ENCODE measurements at regions not wholly inside any gene's neighbourhood (a gene's known extent, or its start where the extent isn't known, plus 50 kb on each side); places are given as distances from the start of the nearest gene placed in this dataset.
A peak's percentile ranks its signal among the peaks of the same experiment; 100 is the strongest.

DNA sequence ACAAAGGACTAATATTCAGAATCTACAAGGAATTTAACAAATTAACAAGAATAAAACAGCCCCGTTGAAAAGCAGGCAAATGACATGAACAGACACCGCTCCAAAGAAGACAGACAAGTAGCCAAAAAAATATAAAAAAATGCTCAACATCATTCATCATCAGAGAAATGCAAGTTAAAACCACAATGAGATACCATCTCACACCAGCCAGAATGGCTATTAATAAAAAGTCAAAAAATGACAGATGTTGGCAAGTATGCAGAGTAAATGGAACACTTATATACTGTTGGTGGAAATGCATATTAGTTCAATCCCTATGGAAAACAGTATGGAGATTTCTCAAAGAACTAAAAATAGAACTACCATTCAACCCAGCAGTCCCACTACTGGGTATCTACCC, 302.7 kb upstream of the RGMB start:
- TF ChIP-seq, protein P1, sequence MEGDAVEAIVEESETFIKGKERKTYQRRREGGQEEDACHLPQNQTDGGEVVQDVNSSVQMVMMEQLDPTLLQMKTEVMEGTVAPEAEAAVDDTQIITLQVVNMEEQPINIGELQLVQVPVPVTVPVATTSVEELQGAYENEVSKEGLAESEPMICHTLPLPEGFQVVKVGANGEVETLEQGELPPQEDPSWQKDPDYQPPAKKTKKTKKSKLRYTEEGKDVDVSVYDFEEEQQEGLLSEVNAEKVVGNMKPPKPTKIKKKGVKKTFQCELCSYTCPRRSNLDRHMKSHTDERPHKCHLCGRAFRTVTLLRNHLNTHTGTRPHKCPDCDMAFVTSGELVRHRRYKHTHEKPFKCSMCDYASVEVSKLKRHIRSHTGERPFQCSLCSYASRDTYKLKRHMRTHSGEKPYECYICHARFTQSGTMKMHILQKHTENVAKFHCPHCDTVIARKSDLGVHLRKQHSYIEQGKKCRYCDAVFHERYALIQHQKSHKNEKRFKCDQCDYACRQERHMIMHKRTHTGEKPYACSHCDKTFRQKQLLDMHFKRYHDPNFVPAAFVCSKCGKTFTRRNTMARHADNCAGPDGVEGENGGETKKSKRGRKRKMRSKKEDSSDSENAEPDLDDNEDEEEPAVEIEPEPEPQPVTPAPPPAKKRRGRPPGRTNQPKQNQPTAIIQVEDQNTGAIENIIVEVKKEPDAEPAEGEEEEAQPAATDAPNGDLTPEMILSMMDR (IDR thresholded peaks at IDR 0.05), result no peak
- H3K4me1 Mint-ChIP-seq (ENCODE audit: low read depth), result peaks cover 28% of the 10 kb centered on the region
- no peak overlapping the region for H3K4me3 Mint-ChIP-seq (ENCODE audit: unreplicated experiment)
- H3K9me3 Mint-ChIP-seq (ENCODE audit: low read depth), result peaks cover 6% of the 10 kb centered on the region
- no peaks in the 10 kb centered on the region for H3K27me3 Mint-ChIP-seq (ENCODE audit: low read depth)
- H3K27ac Mint-ChIP-seq (ENCODE audit: unreplicated experiment), result no peak overlapping the region
- H3K36me3 Mint-ChIP-seq (ENCODE audit: low read depth), result no peaks in the 10 kb centered on the region
- DNase-seq (ENCODE audit: low spot score), result no peak

DNA sequence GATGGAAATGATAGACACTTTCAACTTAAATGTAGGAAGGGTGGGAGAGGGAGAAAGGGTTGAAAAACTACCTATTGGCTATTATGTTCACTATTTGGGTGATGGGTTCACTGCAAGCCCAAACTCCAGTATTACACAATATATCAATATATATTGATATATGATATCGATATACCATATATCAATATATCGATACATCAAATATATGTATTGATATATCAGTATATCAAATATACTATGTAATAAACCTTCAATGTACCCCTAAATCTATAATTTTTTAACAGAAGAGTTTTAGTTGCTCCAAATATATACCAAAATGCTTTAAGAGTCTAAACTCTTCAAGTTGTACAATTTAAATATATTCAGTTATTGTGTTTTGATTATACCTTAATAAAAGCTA, 302.0 kb upstream of the RGMB start:
- Mint-ChIP-seq H3K27ac (ENCODE audit: unreplicated experiment) (no peak overlapping the region), H3K4me1 (ENCODE audit: low read depth) (peaks cover 32% of the 10 kb centered on the region), H3K27me3 (ENCODE audit: low read depth) (no peaks in the 10 kb centered on the region), H3K36me3 (ENCODE audit: low read depth) (no peaks in the 10 kb centered on the region), H3K9me3 (ENCODE audit: low read depth) (peaks cover 6% of the 10 kb centered on the region), H3K4me3 (ENCODE audit: unreplicated experiment) (no peak overlapping the region)
- DNase-seq (ENCODE audit: low spot score), result no peak
- TF ChIP-seq, protein P1 (IDR thresholded peaks at IDR 0.05), result no peak

DNA sequence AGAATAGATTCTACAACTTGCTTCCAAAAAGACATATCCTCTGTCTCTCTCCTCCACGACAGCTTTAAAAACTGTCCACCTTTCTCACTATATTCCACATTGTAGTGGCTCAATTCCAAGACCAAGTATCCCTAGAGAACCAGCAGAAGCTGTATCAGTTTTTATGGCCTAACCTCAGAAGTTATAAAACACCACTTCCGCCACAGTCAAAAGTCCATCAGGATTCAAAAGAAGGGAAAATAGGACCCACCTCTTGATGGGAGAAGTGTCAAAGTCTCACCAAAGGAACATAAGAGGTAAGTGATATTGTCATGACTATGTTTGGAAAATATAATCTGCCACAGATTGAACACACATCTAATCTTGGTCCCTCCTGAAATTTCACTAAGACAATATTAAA, 299.2 kb upstream of the RGMB start:
- Mint-ChIP-seq H3K36me3 (ENCODE audit: low read depth) (no peaks in the 10 kb centered on the region), H3K9me3 (ENCODE audit: low read depth) (no peaks in the 10 kb centered on the region), H3K27me3 (ENCODE audit: low read depth) (no peaks in the 10 kb centered on the region), H3K27ac (ENCODE audit: unreplicated experiment) (no peak overlapping the region), H3K4me3 (ENCODE audit: unreplicated experiment) (no peak overlapping the region), H3K4me1 (ENCODE audit: low read depth) (peaks cover 14% of the 10 kb centered on the region)
- TF ChIP-seq, protein P1 (IDR thresholded peaks at IDR 0.05), result no peak
- no peak for DNase-seq (ENCODE audit: low spot score)

DNA sequence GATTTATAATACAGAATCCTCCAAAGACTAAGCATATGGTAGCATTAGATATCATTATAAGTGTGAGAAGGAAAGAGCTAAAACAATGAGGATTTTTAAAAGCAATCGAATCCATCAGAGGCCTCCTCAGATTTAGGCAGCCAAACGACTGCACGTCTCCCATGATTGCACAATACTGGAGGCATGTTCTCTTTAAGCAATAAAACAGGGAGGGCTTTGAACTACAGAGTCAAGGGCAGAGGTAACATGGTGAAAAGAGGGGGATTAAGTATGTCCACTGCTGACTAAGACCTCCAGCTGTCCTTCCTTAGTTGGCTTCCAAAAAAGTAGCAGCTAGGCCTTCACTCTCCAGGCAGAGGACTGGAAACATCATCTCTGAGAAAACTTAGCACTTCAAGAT, 298.7 kb upstream of the RGMB start:
- Mint-ChIP-seq H3K36me3 (ENCODE audit: low read depth) (no peaks in the 10 kb centered on the region), H3K4me1 (ENCODE audit: low read depth) (peaks cover 18% of the 10 kb centered on the region), H3K27me3 (ENCODE audit: low read depth) (no peaks in the 10 kb centered on the region), H3K27ac (ENCODE audit: unreplicated experiment) (no peak overlapping the region), H3K9me3 (ENCODE audit: low read depth) (no peaks in the 10 kb centered on the region), H3K4me3 (ENCODE audit: unreplicated experiment) (no peak overlapping the region)
- TF ChIP-seq, protein P1 (IDR thresholded peaks at IDR 0.05), result no peak
- DNase-seq (ENCODE audit: low spot score), result no peak

DNA sequence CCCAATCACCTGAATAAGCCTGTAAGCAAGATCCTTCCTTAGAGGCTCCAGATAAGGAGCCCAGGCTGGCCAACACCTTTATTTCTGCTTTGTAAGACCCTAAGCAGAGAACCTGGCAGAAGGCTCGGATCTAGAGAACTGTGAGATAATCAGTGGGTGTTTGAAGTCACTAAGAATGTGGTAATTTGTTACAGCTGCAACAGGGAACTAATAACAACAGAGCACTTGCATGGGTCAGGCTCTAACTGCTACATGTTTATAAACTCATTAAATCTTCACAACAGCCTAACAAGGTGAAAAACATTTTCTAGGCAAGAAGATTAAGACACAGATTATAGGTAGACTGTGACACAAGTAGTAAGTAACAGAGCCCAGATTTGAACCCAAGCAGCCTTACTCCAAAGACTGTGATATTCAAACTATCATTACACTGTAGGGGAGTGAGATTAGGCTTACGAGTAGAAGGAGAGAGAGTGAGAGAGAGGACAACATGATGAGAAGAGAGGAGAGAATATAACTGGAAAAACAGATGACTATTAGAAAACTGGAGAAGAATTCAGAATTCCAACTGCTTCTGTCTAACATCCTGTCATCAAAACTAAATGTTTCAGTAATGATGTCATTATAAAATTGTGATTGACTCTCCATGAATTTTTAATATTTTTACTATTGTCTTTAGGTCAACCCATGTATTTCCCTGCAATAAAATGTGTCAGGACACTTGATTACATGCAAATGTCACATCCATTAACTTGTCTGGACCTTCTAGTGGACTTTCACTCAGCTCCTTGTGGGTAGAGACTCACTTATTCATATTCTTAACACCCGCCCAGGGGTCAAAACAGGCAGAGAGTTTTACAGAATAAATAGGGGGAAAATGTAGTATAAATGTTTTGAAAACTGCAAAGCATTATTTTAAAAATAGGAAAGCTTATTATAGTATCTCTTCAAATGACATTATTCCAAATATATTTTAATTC, 290.9 kb upstream of the RGMB start:
- TF ChIP-seq, protein P1 (IDR thresholded peaks at IDR 0.05), result no peak
- DNase-seq (ENCODE audit: low spot score), result no peak
- Mint-ChIP-seq H3K4me3 (ENCODE audit: unreplicated experiment) (no peak overlapping the region), H3K9me3 (ENCODE audit: low read depth) (no peaks in the 10 kb centered on the region), H3K27me3 (ENCODE audit: low read depth) (no peaks in the 10 kb centered on the region), H3K36me3 (ENCODE audit: low read depth) (no peaks in the 10 kb centered on the region), H3K4me1 (ENCODE audit: low read depth) (peaks cover 29% of the 10 kb centered on the region), H3K27ac (ENCODE audit: unreplicated experiment) (peak overlapping the region; percentile 81)

All from chondrocyte (in vitro differentiated cells).